ENCODE measurements at regions not wholly inside any gene's neighbourhood (a gene's known extent, or its start where the extent isn't known, plus 50 kb on each side); places are given as distances from the start of the nearest gene placed in this dataset.

DNA sequence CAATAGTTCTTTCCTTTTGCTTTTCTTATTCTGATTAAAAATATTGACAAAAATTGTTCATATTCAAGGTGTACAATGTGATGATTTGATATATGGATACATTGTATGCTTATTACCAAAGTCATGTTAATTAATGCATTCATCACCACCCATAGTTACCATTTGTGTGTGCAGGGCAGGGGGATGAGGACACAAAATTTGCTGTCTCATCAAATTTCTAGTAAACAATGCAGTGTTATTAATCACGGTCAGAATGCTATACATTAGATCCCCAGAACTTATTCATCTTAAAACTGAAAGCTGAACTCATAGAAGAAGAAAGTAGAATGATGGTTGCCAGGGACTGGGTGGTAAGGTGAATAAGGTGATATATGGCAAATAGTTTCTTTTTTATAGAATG is 303.7 kb upstream of the SLC24A2 start:
- no peak for DNase-seq (ENCODE audit: low spot score in 2 of 2)
- TF ChIP-seq POLR2A (IDR thresholded peaks at IDR 0.05) (no peak), EP300 (IDR thresholded peaks at IDR 0.05) (no peak), POLR2AphosphoS5 (IDR thresholded peaks at IDR 0.05) (no peak)
- TF ChIP-seq, protein P1, sequence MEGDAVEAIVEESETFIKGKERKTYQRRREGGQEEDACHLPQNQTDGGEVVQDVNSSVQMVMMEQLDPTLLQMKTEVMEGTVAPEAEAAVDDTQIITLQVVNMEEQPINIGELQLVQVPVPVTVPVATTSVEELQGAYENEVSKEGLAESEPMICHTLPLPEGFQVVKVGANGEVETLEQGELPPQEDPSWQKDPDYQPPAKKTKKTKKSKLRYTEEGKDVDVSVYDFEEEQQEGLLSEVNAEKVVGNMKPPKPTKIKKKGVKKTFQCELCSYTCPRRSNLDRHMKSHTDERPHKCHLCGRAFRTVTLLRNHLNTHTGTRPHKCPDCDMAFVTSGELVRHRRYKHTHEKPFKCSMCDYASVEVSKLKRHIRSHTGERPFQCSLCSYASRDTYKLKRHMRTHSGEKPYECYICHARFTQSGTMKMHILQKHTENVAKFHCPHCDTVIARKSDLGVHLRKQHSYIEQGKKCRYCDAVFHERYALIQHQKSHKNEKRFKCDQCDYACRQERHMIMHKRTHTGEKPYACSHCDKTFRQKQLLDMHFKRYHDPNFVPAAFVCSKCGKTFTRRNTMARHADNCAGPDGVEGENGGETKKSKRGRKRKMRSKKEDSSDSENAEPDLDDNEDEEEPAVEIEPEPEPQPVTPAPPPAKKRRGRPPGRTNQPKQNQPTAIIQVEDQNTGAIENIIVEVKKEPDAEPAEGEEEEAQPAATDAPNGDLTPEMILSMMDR (IDR thresholded peaks at IDR 0.05): no peak
- H3K27ac ChIP-seq: no peak overlapping the region
- no peaks in the 10 kb centered on the region for H3K4me1 ChIP-seq
- no peaks in the 10 kb centered on the region for H3K9me3 ChIP-seq
- H3K4me3 ChIP-seq: no peak overlapping the region
- WGBS: 89% methylated on average over 1 of the region's 1 CpG
- H3K27me3 ChIP-seq: no peaks in the 10 kb centered on the region
- H3K36me3 ChIP-seq: no peaks in the 10 kb centered on the region

DNA sequence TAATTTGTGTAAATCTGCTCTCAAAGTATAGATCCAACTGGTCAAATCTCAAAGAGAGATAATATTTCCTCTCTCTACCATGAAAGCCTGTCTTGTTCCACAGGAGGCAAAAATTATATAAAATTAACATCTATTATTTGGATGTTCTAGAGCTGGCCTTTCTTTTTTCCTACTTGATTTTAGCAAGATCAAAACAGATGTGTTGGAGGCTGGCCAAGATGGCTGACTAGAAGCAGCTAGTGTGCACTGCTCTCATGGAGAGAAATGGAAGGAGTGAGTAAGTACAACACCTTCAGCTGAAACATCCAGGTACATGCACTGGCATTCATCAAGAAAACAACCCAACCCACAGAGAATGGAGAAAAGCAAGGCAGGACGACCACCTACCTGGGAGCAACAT is 298.6 kb upstream of the SLC24A2 start:
- no peaks in the 10 kb centered on the region for H3K27me3 ChIP-seq
- H3K27ac ChIP-seq: no peak overlapping the region
- TF ChIP-seq, protein P1 (IDR thresholded peaks at IDR 0.05): no peak
- TF ChIP-seq EP300 (IDR thresholded peaks at IDR 0.05): no peak
- no peak for TF ChIP-seq POLR2A (IDR thresholded peaks at IDR 0.05)
- no peak for TF ChIP-seq POLR2AphosphoS5 (IDR thresholded peaks at IDR 0.05)
- no peaks in the 10 kb centered on the region for H3K36me3 ChIP-seq
- 86% methylated on average over 1 of the region's 1 CpG for WGBS
- no peak for DNase-seq (ENCODE audit: low spot score in 2 of 2)
- H3K4me3 ChIP-seq: no peak overlapping the region
- no peaks in the 10 kb centered on the region for H3K4me1 ChIP-seq
- no peaks in the 10 kb centered on the region for H3K9me3 ChIP-seq

GRCh38 chr9:20085842-20086241 is 297.0 kb upstream of the SLC24A2 start:
- no peaks in the 10 kb centered on the region for H3K27me3 ChIP-seq
- TF ChIP-seq, protein P1 (IDR thresholded peaks at IDR 0.05): no peak
- no peak for TF ChIP-seq POLR2A (IDR thresholded peaks at IDR 0.05)
- no peak for TF ChIP-seq POLR2AphosphoS5 (IDR thresholded peaks at IDR 0.05)
- TF ChIP-seq EP300 (IDR thresholded peaks at IDR 0.05): no peak
- no peaks in the 10 kb centered on the region for H3K4me1 ChIP-seq
- no peaks in the 10 kb centered on the region for H3K9me3 ChIP-seq
- no peak for DNase-seq (ENCODE audit: low spot score in 2 of 2)
- WGBS: 81% methylated on average over 1 of the region's 1 CpG
- H3K4me3 ChIP-seq: no peak overlapping the region
- no peak overlapping the region for H3K27ac ChIP-seq
- no peaks in the 10 kb centered on the region for H3K36me3 ChIP-seq

DNA sequence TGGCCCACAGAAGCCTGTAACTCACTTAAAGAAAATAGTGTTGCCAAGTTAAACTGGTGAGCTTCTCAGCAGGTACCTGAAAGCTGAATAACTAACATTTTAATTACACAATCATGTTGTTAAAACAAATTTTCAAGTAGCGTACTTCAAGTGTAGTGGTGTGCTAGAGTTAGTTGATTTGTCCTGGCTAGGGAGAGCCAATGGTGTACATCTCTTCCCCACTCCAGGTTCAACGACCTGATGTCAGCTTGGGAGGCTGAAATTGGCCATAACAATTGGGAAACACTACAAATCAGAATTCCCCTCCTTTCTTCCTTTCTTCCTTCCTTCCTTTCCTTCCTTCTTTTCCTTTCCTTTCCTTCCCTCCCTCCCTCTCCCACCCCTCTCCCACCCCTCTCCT is 295.3 kb upstream of the SLC24A2 start:
- H3K4me3 ChIP-seq: no peak overlapping the region
- no peak overlapping the region for H3K27ac ChIP-seq
- no peak for TF ChIP-seq POLR2AphosphoS5 (IDR thresholded peaks at IDR 0.05)
- TF ChIP-seq EP300 (IDR thresholded peaks at IDR 0.05): no peak
- no peak for TF ChIP-seq POLR2A (IDR thresholded peaks at IDR 0.05)
- TF ChIP-seq, protein P1 (IDR thresholded peaks at IDR 0.05): no peak
- H3K36me3 ChIP-seq: no peaks in the 10 kb centered on the region
- no peaks in the 10 kb centered on the region for H3K27me3 ChIP-seq
- H3K4me1 ChIP-seq: no peaks in the 10 kb centered on the region
- 48% methylated on average over 2 of the region's 2 CpGs for WGBS
- no peaks in the 10 kb centered on the region for H3K9me3 ChIP-seq
- no peak for DNase-seq (ENCODE audit: low spot score in 2 of 2)

DNA sequence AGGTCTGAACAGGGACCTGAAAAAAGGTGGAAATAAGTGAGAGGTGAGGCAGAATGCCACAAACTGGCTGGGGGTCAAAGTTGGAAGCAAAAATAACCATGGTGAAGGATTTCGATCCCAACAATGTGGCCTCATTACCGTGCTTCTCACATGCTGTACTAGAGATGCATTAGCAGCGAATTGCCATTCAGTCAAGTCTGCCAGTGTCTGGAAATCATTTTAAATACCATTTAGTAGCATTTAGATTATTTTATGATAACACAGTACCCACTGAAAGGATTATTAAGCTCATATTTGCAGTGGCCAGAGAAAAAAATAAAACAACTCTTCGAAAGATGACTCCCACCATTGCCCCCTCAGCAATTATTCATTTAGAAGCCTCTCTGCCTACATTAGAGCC is 294.6 kb upstream of the SLC24A2 start:
- Histone ChIP-seq H3K9me3 (no peaks in the 10 kb centered on the region), H3K27me3 (no peaks in the 10 kb centered on the region), H3K27ac (no peak overlapping the region), H3K36me3 (no peaks in the 10 kb centered on the region), H3K4me1 (no peaks in the 10 kb centered on the region), H3K4me3 (no peak overlapping the region)
- 89% methylated on average over 4 of the region's 4 CpGs for WGBS
- TF ChIP-seq, protein P1 (IDR thresholded peaks at IDR 0.05): no peak
- TF ChIP-seq POLR2A (IDR thresholded peaks at IDR 0.05) (no peak), POLR2AphosphoS5 (IDR thresholded peaks at IDR 0.05) (no peak), EP300 (IDR thresholded peaks at IDR 0.05) (no peak)
- DNase-seq (ENCODE audit: low spot score in 2 of 2): no peak

Data from suprapubic skin (tissue), 4 donors.